Lower leg skin (tissue), 3 donors: ENCODE measurements at regions not wholly inside any gene's neighbourhood (a gene's known extent, or its start where the extent isn't known, plus 50 kb on each side); places are given as distances from the start of the nearest gene placed in this dataset.

Experiments used
- POLR2A ChIP-seq, 2 donors: fragments of 450-650 bp; IDR thresholded peaks; one replicate each; pipeline ENCODE4 v1.6.1; 2016 to 2017; ENCODE audit warnings: antibody characterized with exemption in 2 of 2, mild to moderate bottlenecking in 1 of 2, moderate library complexity in 1 of 2
- TF ChIP-seq, protein P1 (sequence below), 3 donors: fragments of 450-650 bp; IDR thresholded peaks; one replicate each; pipeline ENCODE4 v1.5.1; 2016; ENCODE audit warnings: antibody characterized with exemption in 3 of 3, mild to moderate bottlenecking in 3 of 3, moderate library complexity in 2 of 3

DNA sequence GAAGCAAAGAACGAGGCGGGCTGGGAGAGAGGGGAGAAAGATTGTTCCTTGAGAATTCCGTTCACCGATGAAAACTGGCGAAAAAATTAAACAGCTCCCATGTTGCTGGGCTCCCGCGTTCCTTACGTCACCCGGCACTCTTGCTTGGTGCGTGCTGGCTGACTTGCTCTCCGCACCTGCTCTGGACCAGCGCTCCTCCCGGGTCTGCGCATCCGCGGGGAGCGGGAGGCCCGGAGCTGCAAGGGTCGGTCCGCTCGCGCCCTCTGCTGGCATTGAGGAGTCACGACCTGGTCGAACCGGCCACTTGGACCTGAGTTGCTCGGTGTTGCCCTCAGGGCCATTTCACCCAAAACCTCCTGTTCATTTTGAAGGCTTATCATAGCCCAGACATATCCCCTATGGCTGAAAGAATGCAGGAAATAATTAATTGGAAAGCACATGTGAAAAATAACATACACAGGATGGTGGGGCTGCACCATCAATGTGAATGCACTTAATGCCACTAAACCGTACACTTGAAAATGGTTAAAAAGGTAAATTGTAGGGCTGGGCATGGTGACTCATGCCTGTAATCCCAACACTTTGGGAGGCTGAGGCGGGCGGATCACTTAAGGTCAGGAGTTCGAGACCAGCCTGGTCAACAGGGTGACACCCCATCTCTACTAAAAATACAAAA lies 98.9 kb upstream of the BACE2 start:
- TF ChIP-seq, protein P1, sequence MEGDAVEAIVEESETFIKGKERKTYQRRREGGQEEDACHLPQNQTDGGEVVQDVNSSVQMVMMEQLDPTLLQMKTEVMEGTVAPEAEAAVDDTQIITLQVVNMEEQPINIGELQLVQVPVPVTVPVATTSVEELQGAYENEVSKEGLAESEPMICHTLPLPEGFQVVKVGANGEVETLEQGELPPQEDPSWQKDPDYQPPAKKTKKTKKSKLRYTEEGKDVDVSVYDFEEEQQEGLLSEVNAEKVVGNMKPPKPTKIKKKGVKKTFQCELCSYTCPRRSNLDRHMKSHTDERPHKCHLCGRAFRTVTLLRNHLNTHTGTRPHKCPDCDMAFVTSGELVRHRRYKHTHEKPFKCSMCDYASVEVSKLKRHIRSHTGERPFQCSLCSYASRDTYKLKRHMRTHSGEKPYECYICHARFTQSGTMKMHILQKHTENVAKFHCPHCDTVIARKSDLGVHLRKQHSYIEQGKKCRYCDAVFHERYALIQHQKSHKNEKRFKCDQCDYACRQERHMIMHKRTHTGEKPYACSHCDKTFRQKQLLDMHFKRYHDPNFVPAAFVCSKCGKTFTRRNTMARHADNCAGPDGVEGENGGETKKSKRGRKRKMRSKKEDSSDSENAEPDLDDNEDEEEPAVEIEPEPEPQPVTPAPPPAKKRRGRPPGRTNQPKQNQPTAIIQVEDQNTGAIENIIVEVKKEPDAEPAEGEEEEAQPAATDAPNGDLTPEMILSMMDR (IDR thresholded peaks at IDR 0.05): peak in 1 of 3 donors; percentile 63
- TF ChIP-seq POLR2A (IDR thresholded peaks at IDR 0.05): no peak
